ENCODE measurements at regions not wholly inside any gene's neighbourhood (a gene's known extent, or its start where the extent isn't known, plus 50 kb on each side); places are given as distances from the start of the nearest gene placed in this dataset.
"Not testable (repeated sequence)": the region's sequence is repeated elsewhere in the genome, so short reads cannot be mapped to it uniquely, and the experiment has no call there.

- no peak overlapping the region for H3K27ac Mint-ChIP-seq
Observed at GRCh38 chr6:170192905-170193304, 98.0 kb downstream of the DLL1 start.

GRCh38 chr6:170192101-170192500 is 98.8 kb downstream of the DLL1 start:
- H3K79me2 ChIP-seq (ENCODE audit: insufficient read depth, low read length); H3K36me3 Mint-ChIP-seq; H3K27me3 ChIP-seq (ENCODE audit: control insufficient read depth in 2 of 2, insufficient read depth in 2 of 2, low read length in 2 of 2); H3K9ac ChIP-seq (ENCODE audit: insufficient read depth, low read length, poor library complexity, severe bottlenecking); H2AFZ ChIP-seq (ENCODE audit: insufficient read depth, low read depth, low read length, poor library complexity, severe bottlenecking); H3K36me3 ChIP-seq (replicated peaks in 1 of 2; ENCODE audit: control insufficient read depth in 1 of 2, insufficient read depth in 2 of 2, low read length in 2 of 2); H3K4me1 ChIP-seq (ENCODE audit: control insufficient read depth in 1 of 2, insufficient read depth in 2 of 2, low read length in 2 of 2); H3K27ac Mint-ChIP-seq; DNase-seq; H3K4me3 ChIP-seq (replicated peaks in 1 of 3; ENCODE audit: low read depth in 2 of 3, low read length in 3 of 3); H3K4me3 Mint-ChIP-seq; H3K4me2 ChIP-seq (replicated peaks; ENCODE audit: extremely low read depth, low read length, poor library complexity, severe bottlenecking); H4K20me1 ChIP-seq (ENCODE audit: insufficient read depth, low read length); H3K27ac ChIP-seq (ENCODE audit: low read depth in 1 of 2, low read length in 2 of 2); intact Hi-C loops (cut with micrococcal nuclease); H3K4me1 Mint-ChIP-seq: not testable (repeated sequence)
- peaks cover 7 to 18% of the 10 kb centered on the region in 2 donors for H3K9me3 ChIP-seq (replicated peaks in 1 of 2; ENCODE audit: control insufficient read depth in 1 of 2, insufficient read depth in 1 of 2, low read length in 2 of 2)
- peaks cover 2 to 13% (median 7%) of the 10 kb centered on the region in 3 donors for H3K27me3 Mint-ChIP-seq (ENCODE audit: low read depth in 3 of 3)
- 88% methylated on average over 8 of the region's 8 CpGs for WGBS (ENCODE audit: insufficient coverage)
- H3K9me3 Mint-ChIP-seq, result peaks cover 13 to 33% (median 16%) of the 10 kb centered on the region in 7 donors

More at GRCh38 chr6:170192905-170193304, 98.0 kb downstream of the DLL1 start:
- Mint-ChIP-seq H3K36me3 (no peaks in the 10 kb centered on the region), H3K27me3 (ENCODE audit: low read depth in 3 of 3) (peaks cover 2 to 12% (median 7%) of the 10 kb centered on the region in 3 donors), H3K4me3 (no peak overlapping the region), H3K4me1 (no peaks in the 10 kb centered on the region), H3K9me3 (peaks cover 13 to 33% (median 17%) of the 10 kb centered on the region in 7 donors)
- H3K79me2 ChIP-seq (ENCODE audit: insufficient read depth, low read length), result no peaks in the 10 kb centered on the region
- peaks cover 0 to 3% of the 10 kb centered on the region in 2 donors for H3K27me3 ChIP-seq (ENCODE audit: control insufficient read depth in 2 of 2, insufficient read depth in 2 of 2, low read length in 2 of 2)
- DNase-seq, result no peak
- TF ChIP-seq CTCF (IDR thresholded peaks at IDR 0.05), result no peak
- H3K4me2 ChIP-seq (replicated peaks; ENCODE audit: extremely low read depth, low read length, poor library complexity, severe bottlenecking), result no peak overlapping the region
- no peak overlapping the region for H3K4me3 ChIP-seq (replicated peaks in 1 of 3; ENCODE audit: low read depth in 2 of 3, low read length in 3 of 3)
- no peaks in the 10 kb centered on the region for H4K20me1 ChIP-seq (ENCODE audit: insufficient read depth, low read length)
- 90% methylated on average over 3 of the region's 5 CpGs for WGBS (ENCODE audit: insufficient coverage)
- no peak overlapping the region for H2AFZ ChIP-seq (ENCODE audit: insufficient read depth, low read depth, low read length, poor library complexity, severe bottlenecking)
- intact Hi-C loops (cut with micrococcal nuclease), result no loop called here
- H3K9ac ChIP-seq (ENCODE audit: insufficient read depth, low read length, poor library complexity, severe bottlenecking), result no peak overlapping the region
- peaks cover 7 to 18% of the 10 kb centered on the region in 2 donors for H3K9me3 ChIP-seq (replicated peaks in 1 of 2; ENCODE audit: control insufficient read depth in 1 of 2, insufficient read depth in 1 of 2, low read length in 2 of 2)
- no peak overlapping the region for H3K27ac ChIP-seq (ENCODE audit: low read depth in 1 of 2, low read length in 2 of 2)
- H3K4me1 ChIP-seq (ENCODE audit: control insufficient read depth in 1 of 2, insufficient read depth in 2 of 2, low read length in 2 of 2), result no peaks in the 10 kb centered on the region
- H3K36me3 ChIP-seq (replicated peaks in 1 of 2; ENCODE audit: control insufficient read depth in 1 of 2, insufficient read depth in 2 of 2, low read length in 2 of 2), result no peaks in the 10 kb centered on the region

Data from CD14-positive monocyte (primary cell).